ENCODE measurements at regions not wholly inside any gene's neighbourhood (a gene's known extent, or its start where the extent isn't known, plus 50 kb on each side); places are given as distances from the start of the nearest gene placed in this dataset.

DNA sequence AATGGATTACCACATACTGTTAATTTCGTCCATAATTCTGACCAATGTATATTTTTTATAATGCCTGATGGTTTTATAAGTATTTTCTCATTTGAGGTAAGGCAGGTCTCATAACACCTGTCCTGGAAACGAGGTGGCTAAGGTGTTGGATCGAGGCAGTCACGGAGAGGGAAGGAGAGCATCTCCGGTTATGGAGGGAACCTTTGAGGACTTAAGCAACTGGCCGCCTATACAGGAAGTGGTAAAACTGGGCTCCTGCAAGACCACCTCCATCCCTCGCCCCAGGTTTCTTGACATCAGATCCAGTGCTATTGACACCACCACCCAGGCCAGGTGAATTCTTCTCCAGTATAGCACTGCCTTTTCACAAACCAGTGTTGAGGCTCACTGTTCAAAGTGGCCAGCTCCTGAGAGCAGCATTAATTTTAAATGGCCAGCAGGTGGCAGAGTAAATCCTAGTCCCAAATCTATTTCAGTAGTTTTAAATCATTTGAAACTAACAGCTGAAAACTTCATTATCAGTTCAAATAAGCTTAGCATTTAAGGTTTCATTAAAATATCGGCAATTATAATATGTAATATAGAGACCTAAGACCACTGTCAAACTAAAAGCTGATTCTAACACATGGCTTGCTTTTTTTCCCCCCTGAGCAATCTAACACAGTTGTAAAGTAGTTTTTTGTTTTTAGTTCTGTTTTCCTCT lies 100.8 kb downstream of the PPM1A start:
- peak; percentile 16 for DNase-seq

- DNase-seq = no peak
These were observed 101.3 kb downstream of the PPM1A start for GRCh38 chr14:60350366-60350720.

GRCh38 chr14:60353420-60353819 lies 104.4 kb downstream of the PPM1A start:
- no peak for DNase-seq

GRCh38 chr14:60355768-60356167 lies 106.7 kb downstream of the PPM1A start:
- DNase-seq = no peak

GRCh38 chr14:60356386-60356785 lies 107.4 kb downstream of the PPM1A start:
- no peak for DNase-seq

GRCh38 chr14:60356906-60357550 lies 108.0 kb downstream of the PPM1A start:
- no peak for DNase-seq

DNA sequence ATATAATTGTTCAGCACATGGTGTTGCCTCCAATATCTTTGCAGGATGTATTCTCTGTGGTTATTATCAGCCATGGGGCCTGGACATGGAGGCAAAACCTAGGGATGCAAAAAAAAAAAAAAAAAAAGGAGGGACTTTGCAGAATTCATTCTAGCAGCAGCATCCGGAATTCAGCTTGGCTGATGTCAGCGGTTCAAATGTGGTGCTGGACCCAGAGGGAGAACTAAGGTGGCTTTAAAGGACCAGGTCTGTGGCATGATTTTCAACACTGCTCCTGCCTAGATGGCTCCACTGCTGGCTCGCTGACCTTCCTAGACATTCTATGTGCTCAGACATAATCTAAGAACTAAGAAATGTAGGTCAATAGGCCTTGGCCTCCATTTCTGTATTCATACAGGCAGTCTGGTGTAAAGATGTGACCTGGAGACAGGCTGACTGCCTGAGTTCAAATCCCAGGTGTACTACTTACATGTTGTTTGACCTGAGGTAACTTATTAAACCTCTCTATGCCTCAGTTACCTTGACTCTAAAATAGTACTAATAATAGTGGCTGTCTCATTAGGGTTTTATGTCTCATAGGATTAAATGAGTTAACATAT lies 108.6 kb downstream of the PPM1A start:
- DNase-seq = no peak

- DNase-seq = no peak
These were observed 114.3 kb downstream of the PPM1A start for GRCh38 chr14:60363275-60363674.

DNA sequence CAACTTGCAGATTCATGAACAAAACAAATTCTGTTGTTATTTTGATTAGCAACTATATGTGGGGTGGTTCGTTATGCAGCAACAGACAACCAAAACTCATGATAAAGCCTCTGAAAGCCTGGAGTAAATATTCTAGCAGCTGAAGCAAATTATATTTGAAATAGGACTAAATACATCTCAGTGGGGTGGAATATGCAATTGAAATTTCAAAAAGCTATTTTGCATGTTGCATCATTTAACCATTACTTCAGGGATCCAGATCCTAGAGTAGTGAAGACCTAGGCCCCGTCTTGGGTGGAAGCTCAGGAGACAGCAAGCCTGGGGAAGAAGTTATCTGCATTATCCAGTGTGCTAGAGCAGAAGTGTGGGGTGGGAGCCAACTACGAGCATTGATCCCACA lies 114.7 kb downstream of the PPM1A start:
- no peak for DNase-seq

GRCh38 chr14:60381909-60382308 lies 104.0 kb downstream of the C14orf39 start:
- no peak for DNase-seq
